Astrocyte of the cerebellum (primary cell): ENCODE measurements at regions not wholly inside any gene's neighbourhood (a gene's known extent, or its start where the extent isn't known, plus 50 kb on each side); places are given as distances from the start of the nearest gene placed in this dataset.
"Not testable (repeated sequence)": the region's sequence is repeated elsewhere in the genome, so short reads cannot be mapped to it uniquely, and the experiment has no call there.

Source experiments
- DNase-seq: peaks from one replicate; pipeline ENCODE4 v3.0.0-alpha.2; 2011; ENCODE audit warnings: low read depth
- H3K4me3 ChIP-seq: 2 replicates; pipeline ENCODE4 v1.5.1; 2011; ENCODE audit warnings: mild to moderate bottlenecking, low read depth, low read length, moderate library complexity
- CTCF ChIP-seq: IDR thresholded peaks from 2 replicates; pipeline ENCODE4 v1.5.1; 2012; ENCODE audit warnings: low read length, low read depth, moderate library complexity, mild to moderate bottlenecking; ENCODE audit errors: missing control alignments
- in situ Hi-C: cut with HindIII; loops from 2 replicates; pipeline ENCODE4 v1.10.0; 2017; ENCODE audit warnings: low sequenced_read_pairs

- no peak for DNase-seq
- no peak for TF ChIP-seq CTCF
- in situ Hi-C loops: no loop called here
- H3K4me3 ChIP-seq: no peak overlapping the region
These were observed 912.2 kb upstream of the ADGRB3 start for GRCh38 chr6:67722861-67723261.

GRCh38 chr6:67717281-67717680, 917.8 kb upstream of the ADGRB3 start:
- no peak overlapping the region for H3K4me3 ChIP-seq
- no peak for TF ChIP-seq CTCF
- DNase-seq: no peak
- in situ Hi-C loops: no loop called here

GRCh38 chr6:67706388-67706787, 928.7 kb upstream of the ADGRB3 start:
- DNase-seq: no peak
- in situ Hi-C loops: no loop called here
- no peak overlapping the region for H3K4me3 ChIP-seq
- TF ChIP-seq CTCF: no peak

GRCh38 chr6:67698534-67698933, 936.5 kb upstream of the ADGRB3 start:
- in situ Hi-C loops: no loop called here
- H3K4me3 ChIP-seq: no peak overlapping the region
- DNase-seq: no peak
- TF ChIP-seq CTCF: no peak

- in situ Hi-C loops: no loop called here
- no peak overlapping the region for H3K4me3 ChIP-seq
- TF ChIP-seq CTCF: no peak
- no peak for DNase-seq
These were observed 941.0 kb upstream of the ADGRB3 start for GRCh38 chr6:67694127-67694526.

GRCh38 chr6:67689329-67689728, 945.8 kb upstream of the ADGRB3 start:
- no peak for DNase-seq
- TF ChIP-seq CTCF: no peak
- no peak overlapping the region for H3K4me3 ChIP-seq
- in situ Hi-C loops: no loop called here

GRCh38 chr6:67687396-67687795, 947.7 kb upstream of the ADGRB3 start:
- DNase-seq: no peak
- no peak overlapping the region for H3K4me3 ChIP-seq
- in situ Hi-C loops: no loop called here
- no peak for TF ChIP-seq CTCF

GRCh38 chr6:67686225-67686624, 948.9 kb upstream of the ADGRB3 start:
- in situ Hi-C loops, H3K4me3 ChIP-seq, DNase-seq: not testable (repeated sequence)
